ENCODE measurements at regions not wholly inside any gene's neighbourhood (a gene's known extent, or its start where the extent isn't known, plus 50 kb on each side); places are given as distances from the start of the nearest gene placed in this dataset.

DNA sequence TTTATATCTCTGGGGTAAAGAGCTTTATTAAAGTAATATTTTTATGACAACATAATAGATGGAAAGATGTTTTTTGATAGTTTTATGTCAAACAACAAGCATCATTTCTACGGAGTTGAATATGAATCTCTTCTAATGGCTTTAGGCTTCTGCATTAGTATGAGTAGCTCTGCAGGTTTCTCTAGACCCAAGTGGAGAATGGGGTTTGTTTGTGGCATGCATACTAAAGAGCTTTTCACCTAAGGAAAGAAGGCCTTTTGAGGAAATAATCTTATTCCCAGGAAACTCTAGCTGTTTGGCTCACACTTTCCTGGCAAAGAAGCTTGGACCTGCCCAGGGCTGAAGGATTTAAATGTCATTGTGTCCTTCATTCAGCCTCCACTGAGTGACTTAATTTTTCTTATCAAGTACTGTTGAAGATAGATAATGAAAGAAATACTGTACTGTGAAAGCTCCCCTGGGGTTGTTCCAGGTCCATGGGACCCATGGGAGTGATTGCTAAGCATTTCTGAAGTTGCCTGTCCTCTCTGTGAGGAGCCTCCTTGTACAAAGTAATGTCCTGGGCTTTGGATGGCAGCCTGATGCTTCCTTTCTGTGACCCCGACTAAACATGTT, 469.3 kb downstream of the LRIG3 start:
- TF ChIP-seq RAD21 (IDR thresholded peaks at IDR 0.05; ENCODE audit: low read depth) (no peak), CREB1 (IDR thresholded peaks at IDR 0.05; ENCODE audit: low read depth) (no peak)
- TF ChIP-seq, protein P1, sequence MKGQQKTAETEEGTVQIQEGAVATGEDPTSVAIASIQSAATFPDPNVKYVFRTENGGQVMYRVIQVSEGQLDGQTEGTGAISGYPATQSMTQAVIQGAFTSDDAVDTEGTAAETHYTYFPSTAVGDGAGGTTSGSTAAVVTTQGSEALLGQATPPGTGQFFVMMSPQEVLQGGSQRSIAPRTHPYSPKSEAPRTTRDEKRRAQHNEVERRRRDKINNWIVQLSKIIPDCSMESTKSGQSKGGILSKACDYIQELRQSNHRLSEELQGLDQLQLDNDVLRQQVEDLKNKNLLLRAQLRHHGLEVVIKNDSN (IDR thresholded peaks at IDR 0.05): no peak
- TF ChIP-seq, protein P2, sequence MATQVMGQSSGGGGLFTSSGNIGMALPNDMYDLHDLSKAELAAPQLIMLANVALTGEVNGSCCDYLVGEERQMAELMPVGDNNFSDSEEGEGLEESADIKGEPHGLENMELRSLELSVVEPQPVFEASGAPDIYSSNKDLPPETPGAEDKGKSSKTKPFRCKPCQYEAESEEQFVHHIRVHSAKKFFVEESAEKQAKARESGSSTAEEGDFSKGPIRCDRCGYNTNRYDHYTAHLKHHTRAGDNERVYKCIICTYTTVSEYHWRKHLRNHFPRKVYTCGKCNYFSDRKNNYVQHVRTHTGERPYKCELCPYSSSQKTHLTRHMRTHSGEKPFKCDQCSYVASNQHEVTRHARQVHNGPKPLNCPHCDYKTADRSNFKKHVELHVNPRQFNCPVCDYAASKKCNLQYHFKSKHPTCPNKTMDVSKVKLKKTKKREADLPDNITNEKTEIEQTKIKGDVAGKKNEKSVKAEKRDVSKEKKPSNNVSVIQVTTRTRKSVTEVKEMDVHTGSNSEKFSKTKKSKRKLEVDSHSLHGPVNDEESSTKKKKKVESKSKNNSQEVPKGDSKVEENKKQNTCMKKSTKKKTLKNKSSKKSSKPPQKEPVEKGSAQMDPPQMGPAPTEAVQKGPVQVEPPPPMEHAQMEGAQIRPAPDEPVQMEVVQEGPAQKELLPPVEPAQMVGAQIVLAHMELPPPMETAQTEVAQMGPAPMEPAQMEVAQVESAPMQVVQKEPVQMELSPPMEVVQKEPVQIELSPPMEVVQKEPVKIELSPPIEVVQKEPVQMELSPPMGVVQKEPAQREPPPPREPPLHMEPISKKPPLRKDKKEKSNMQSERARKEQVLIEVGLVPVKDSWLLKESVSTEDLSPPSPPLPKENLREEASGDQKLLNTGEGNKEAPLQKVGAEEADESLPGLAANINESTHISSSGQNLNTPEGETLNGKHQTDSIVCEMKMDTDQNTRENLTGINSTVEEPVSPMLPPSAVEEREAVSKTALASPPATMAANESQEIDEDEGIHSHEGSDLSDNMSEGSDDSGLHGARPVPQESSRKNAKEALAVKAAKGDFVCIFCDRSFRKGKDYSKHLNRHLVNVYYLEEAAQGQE (IDR thresholded peaks at IDR 0.05; ENCODE audit: low read depth): no peak

Measured in Ishikawa (cell line).